ENCODE measurements at regions not wholly inside any gene's neighbourhood (a gene's known extent, or its start where the extent isn't known, plus 50 kb on each side); places are given as distances from the start of the nearest gene placed in this dataset.

GRCh38 chr11:127679816-127680545 lies 679.4 kb upstream of the KIRREL3 start:
- TF ChIP-seq CTCF (conservative IDR thresholded peaks at IDR 0.05; ENCODE audit: low read length) (no peak), EZH2phosphoT487 (IDR thresholded peaks at IDR 0.05; ENCODE audit: borderline replicate concordance, low read depth, low read length) (no peak)
